ENCODE measurements at regions not wholly inside any gene's neighbourhood (a gene's known extent, or its start where the extent isn't known, plus 50 kb on each side); places are given as distances from the start of the nearest gene placed in this dataset.

DNA sequence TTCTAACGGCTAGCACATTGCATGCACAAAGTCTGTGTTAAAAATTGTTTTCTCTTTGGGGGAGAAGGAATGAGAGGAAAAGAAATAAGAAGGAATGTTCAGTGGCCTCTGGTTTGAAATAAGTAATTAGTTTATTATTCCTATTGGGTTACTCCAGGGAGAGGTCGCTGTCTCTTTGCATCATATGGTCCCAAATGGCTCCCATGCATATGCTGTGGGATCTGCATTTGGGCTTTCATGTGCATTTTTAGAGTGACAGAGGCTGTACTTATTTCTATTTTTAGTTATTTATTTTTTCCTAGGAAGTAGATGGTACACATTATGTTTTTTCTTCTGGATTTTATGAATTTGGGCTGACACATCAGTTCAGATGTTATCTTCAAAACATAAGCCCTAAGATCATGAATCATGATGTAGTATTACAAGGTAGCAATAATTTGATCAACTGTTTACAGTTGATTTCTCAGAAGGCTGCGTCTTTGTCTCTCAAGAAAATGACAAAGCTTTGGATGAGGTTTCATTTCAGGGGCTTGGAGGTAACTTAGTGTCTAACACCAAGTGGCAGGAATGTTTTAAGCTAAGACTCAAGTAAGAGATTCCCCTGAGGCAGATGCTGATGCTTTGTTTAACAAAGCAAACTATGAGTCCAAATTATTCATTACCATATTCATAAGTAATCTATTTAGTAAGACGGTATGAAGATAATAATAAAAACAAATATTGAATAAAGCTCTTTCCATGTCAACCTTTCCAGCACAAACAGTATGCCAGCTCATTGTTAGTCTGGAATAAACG lies 247.7 kb downstream of the NSUN3 start:
- TF ChIP-seq, protein P1, sequence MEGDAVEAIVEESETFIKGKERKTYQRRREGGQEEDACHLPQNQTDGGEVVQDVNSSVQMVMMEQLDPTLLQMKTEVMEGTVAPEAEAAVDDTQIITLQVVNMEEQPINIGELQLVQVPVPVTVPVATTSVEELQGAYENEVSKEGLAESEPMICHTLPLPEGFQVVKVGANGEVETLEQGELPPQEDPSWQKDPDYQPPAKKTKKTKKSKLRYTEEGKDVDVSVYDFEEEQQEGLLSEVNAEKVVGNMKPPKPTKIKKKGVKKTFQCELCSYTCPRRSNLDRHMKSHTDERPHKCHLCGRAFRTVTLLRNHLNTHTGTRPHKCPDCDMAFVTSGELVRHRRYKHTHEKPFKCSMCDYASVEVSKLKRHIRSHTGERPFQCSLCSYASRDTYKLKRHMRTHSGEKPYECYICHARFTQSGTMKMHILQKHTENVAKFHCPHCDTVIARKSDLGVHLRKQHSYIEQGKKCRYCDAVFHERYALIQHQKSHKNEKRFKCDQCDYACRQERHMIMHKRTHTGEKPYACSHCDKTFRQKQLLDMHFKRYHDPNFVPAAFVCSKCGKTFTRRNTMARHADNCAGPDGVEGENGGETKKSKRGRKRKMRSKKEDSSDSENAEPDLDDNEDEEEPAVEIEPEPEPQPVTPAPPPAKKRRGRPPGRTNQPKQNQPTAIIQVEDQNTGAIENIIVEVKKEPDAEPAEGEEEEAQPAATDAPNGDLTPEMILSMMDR (IDR thresholded peaks at IDR 0.05): no peak
- no peaks in the 10 kb centered on the region for H3K27me3 Mint-ChIP-seq (ENCODE audit: low read depth)
- H3K9me3 Mint-ChIP-seq (ENCODE audit: low read depth): no peaks in the 10 kb centered on the region
- no peak overlapping the region for H3K27ac Mint-ChIP-seq (ENCODE audit: unreplicated experiment)
- no peaks in the 10 kb centered on the region for H3K36me3 Mint-ChIP-seq (ENCODE audit: low read depth)
- H3K4me3 Mint-ChIP-seq (ENCODE audit: unreplicated experiment): no peak overlapping the region
- DNase-seq (ENCODE audit: low spot score): no peak
- H3K4me1 Mint-ChIP-seq (ENCODE audit: low read depth): peaks cover 16% of the 10 kb centered on the region

DNA sequence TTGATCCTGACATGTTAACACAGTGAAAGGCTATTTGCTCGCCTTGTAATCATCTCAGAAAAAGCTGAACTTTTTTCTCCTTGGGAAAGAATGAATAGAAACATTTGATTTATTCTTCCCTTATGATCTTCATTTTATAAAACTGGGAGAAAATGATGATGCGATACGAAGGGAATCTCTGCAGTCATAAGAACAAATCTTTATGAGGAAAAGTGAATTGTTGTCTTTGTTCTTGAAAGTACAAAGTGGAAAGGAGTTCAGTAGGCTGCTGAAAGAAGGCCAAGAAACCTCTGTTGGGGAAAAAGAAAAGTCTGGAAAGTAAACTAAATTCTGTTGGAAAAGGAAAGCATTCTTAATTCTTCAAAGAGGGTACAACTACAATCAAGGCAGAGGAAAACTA lies 248.8 kb downstream of the NSUN3 start:
- no peak for DNase-seq (ENCODE audit: low spot score)
- no peaks in the 10 kb centered on the region for H3K9me3 Mint-ChIP-seq (ENCODE audit: low read depth)
- no peaks in the 10 kb centered on the region for H3K36me3 Mint-ChIP-seq (ENCODE audit: low read depth)
- H3K4me3 Mint-ChIP-seq (ENCODE audit: unreplicated experiment): no peak overlapping the region
- TF ChIP-seq, protein P1 (IDR thresholded peaks at IDR 0.05): no peak
- H3K4me1 Mint-ChIP-seq (ENCODE audit: low read depth): peaks cover 9% of the 10 kb centered on the region
- H3K27me3 Mint-ChIP-seq (ENCODE audit: low read depth): no peaks in the 10 kb centered on the region
- no peak overlapping the region for H3K27ac Mint-ChIP-seq (ENCODE audit: unreplicated experiment)

DNA sequence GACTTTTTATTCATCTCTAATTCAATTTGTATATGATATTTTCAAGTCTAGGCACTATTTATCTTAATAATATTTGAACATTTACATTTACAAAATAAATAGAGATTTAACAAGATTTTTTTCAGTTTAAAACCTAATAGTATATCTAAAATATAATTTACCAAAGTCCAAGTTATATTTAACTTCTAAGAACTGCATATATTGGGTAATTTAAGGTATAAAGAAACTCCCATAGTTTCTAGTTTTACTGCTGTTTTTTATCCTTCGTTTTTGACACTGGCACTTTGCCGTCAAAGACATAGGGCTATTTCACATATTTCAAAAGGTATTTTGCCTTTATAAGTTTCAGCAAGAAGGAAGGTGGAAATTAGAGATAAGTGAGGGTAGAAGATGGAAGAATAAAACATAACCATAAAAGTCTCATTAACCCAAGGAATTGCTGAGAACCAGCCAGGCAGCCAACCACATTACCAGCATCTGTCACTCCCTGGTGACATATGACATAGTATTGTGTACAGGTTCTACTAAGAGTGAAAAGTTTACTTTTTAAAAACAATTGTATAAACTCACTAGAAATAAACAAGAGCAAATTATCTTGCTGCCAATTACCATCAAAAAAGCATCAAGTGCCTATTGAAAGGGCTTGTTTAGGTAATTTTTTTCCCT lies 251.5 kb downstream of the NSUN3 start:
- no peaks in the 10 kb centered on the region for H3K9me3 Mint-ChIP-seq (ENCODE audit: low read depth)
- TF ChIP-seq, protein P1 (IDR thresholded peaks at IDR 0.05): no peak
- H3K36me3 Mint-ChIP-seq (ENCODE audit: low read depth): no peaks in the 10 kb centered on the region
- no peak overlapping the region for H3K4me3 Mint-ChIP-seq (ENCODE audit: unreplicated experiment)
- H3K27ac Mint-ChIP-seq (ENCODE audit: unreplicated experiment): no peak overlapping the region
- H3K27me3 Mint-ChIP-seq (ENCODE audit: low read depth): no peaks in the 10 kb centered on the region
- no peak for DNase-seq (ENCODE audit: low spot score)
- peaks cover 9% of the 10 kb centered on the region for H3K4me1 Mint-ChIP-seq (ENCODE audit: low read depth)

DNA sequence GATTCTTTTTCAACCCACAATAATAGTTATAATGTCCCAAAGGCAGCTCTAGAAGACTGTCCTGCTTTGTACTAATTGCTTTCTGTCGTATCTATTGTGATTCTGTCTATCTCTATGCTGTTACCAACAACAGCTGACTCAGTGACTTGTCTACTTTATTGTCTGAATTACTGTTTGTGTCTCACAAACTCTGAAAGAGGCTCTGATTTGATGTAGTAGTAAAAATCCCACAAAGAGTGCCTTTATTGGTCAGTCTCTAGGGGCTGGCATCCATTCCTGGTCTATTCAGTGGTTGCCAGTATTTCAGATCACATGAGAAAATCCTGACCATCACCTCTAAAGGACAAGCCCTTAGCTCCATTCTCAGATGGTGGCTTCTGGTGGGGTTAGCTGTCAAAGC lies 254.2 kb downstream of the NSUN3 start:
- TF ChIP-seq, protein P1 (IDR thresholded peaks at IDR 0.05): no peak
- H3K27ac Mint-ChIP-seq (ENCODE audit: unreplicated experiment): no peak overlapping the region

DNA sequence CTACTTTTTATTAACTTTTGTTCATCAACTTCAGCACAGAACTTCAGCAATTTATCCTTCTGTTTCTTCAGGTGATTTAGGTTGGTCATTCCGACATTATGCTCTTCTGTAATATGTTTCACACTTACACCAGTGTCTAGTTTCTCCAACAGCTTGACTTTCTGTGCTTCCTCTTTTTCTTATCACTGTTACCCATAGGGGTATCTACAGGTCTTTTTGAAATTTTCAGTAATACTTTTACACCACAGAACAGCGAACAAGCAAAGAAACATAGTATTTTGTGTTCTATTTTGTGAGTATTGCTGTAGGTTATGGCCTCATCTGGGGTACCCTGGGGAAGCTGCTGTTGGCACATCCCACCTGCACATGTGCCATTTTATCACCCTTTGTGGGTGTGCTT lies 260.7 kb downstream of the NSUN3 start:
- no peak overlapping the region for H3K4me3 Mint-ChIP-seq (ENCODE audit: unreplicated experiment)
- H3K27me3 Mint-ChIP-seq (ENCODE audit: low read depth): no peaks in the 10 kb centered on the region
- no peaks in the 10 kb centered on the region for H3K9me3 Mint-ChIP-seq (ENCODE audit: low read depth)

More for the DNA sequence above, 254.2 kb downstream of the NSUN3 start:
- no peak for DNase-seq (ENCODE audit: low spot score)
- Mint-ChIP-seq H3K36me3 (ENCODE audit: low read depth) (no peaks in the 10 kb centered on the region), H3K27me3 (ENCODE audit: low read depth) (no peaks in the 10 kb centered on the region), H3K4me1 (ENCODE audit: low read depth) (peaks cover under 1% of the 10 kb centered on the region), H3K9me3 (ENCODE audit: low read depth) (no peaks in the 10 kb centered on the region), H3K4me3 (ENCODE audit: unreplicated experiment) (no peak overlapping the region)

More for the DNA sequence above, 260.7 kb downstream of the NSUN3 start:
- TF ChIP-seq, protein P1 (IDR thresholded peaks at IDR 0.05): no peak
- Mint-ChIP-seq H3K4me1 (ENCODE audit: low read depth) (no peaks in the 10 kb centered on the region), H3K27ac (ENCODE audit: unreplicated experiment) (no peak overlapping the region), H3K36me3 (ENCODE audit: low read depth) (no peaks in the 10 kb centered on the region)
- no peak for DNase-seq (ENCODE audit: low spot score)

Measured in chondrocyte (in vitro differentiated cells).